H1 (cell line): ENCODE measurements at regions not wholly inside any gene's neighbourhood (a gene's known extent, or its start where the extent isn't known, plus 50 kb on each side); places are given as distances from the start of the nearest gene placed in this dataset.

Source experiments
- CTCF ChIA-PET: fragments of 300-600 bp; sonication (Branson Sonifier 250); formaldehyde crosslinking; loops from one replicate; lab custom pipeline; 2021; ENCODE audit not compliant: partially characterized antibody; lab: Charles Lee
- POLR2A ChIA-PET: fragments of 300-600 bp; sonication (Branson Sonifier 250); formaldehyde crosslinking; loops from one replicate; lab custom pipeline; 2021; ENCODE audit warnings: inconsistent platforms; ENCODE audit not compliant: partially characterized antibody; lab: Charles Lee
- DNase-seq, 2 experiments: peaks; one replicate each; pipeline versions ENCODE4 v3.0.0 to v3.0.0-alpha.2; 2010 to 2022; ENCODE audit warnings: low spot score in 2 of 2, low read depth in 1 of 2, mixed read lengths in 1 of 2
- FAIRE-seq: peaks from 2 replicates; lab custom pipeline; 2011; peaks lifted over from hg19 to GRCh38; lab: Jason Lieb, UNC
- H2AFZ ChIP-seq: 2 replicates; pipeline ENCODE4 v1.8.1; 2012; ENCODE audit warnings: low read length, inconsistent platforms
- H2AK5ac ChIP-seq: 2 replicates; pipeline ENCODE4 v1.6.1; 2013; ENCODE audit warnings: low read depth, low read length
- H2BK120ac ChIP-seq: replicated peaks from 2 replicates; pipeline ENCODE3; 2013; ENCODE audit warnings: low read depth, low read length, inconsistent platforms
- H2BK12ac ChIP-seq: 2 replicates; pipeline ENCODE4 v1.6.1; 2013; ENCODE audit warnings: low read depth, low read length
- H2BK15ac ChIP-seq: 2 replicates; pipeline ENCODE4 v1.6.1; 2013; ENCODE audit warnings: low read length
- H2BK20ac ChIP-seq: 2 replicates; pipeline ENCODE4 v1.6.1; 2013; ENCODE audit warnings: low read length
- H2BK5ac ChIP-seq: 2 replicates; pipeline ENCODE4 v1.6.1; 2013; ENCODE audit warnings: low read depth, low read length
- H3K14ac ChIP-seq: 2 replicates; pipeline ENCODE4 v1.6.1; 2013; ENCODE audit warnings: inconsistent platforms; ENCODE audit not compliant: insufficient read length
- H3K18ac ChIP-seq: 2 replicates; pipeline ENCODE4 v1.6.1; 2013; ENCODE audit warnings: low read length; ENCODE audit errors: extremely low read depth
- H3K23ac ChIP-seq: 2 replicates; pipeline ENCODE4 v1.6.1; 2013; ENCODE audit warnings: inconsistent platforms; ENCODE audit not compliant: insufficient read length
- H3K23me2 ChIP-seq: 2 replicates; pipeline ENCODE4 v1.6.1; 2013; ENCODE audit warnings: low read depth, low read length
- H3K27ac ChIP-seq: 2 replicates; pipeline ENCODE4 v1.6.1; 2011; ENCODE audit warnings: low read depth, low read length, inconsistent platforms
- H3K27me3 ChIP-seq, 4 experiments: replicated peaks in 1 of 4; 1 replicate in 1 of 4; 2 replicates in 3 of 4; pipeline versions ENCODE4 v1.6.1 to v1.8.1; 2011 to 2013; ENCODE audit warnings: low read length in 3 of 4, mild to moderate bottlenecking in 3 of 4, inconsistent platforms in 2 of 4, mixed read lengths in 2 of 4, moderate library complexity in 1 of 4; ENCODE audit not compliant: control insufficient read depth in 3 of 4, insufficient read depth in 3 of 4; ENCODE audit errors: extremely low read depth in 1 of 4
- H3K36me3 ChIP-seq, 4 experiments: 2 replicates each; pipeline versions ENCODE4 v1.6.1 to v1.8.1; 2011 to 2013; ENCODE audit warnings: mild to moderate bottlenecking in 4 of 4, low read length in 3 of 4, moderate library complexity in 2 of 4, control low read depth in 1 of 4, inconsistent platforms in 1 of 4; ENCODE audit not compliant: insufficient read depth in 4 of 4, control insufficient read depth in 2 of 4
- H3K4ac ChIP-seq: replicated peaks from 2 replicates; pipeline ENCODE3; 2013; ENCODE audit warnings: low read length, low read depth, mixed read lengths, inconsistent platforms; ENCODE audit not compliant: insufficient read length
- H3K4me1 ChIP-seq, 4 experiments: replicated peaks in 1 of 4; 1 replicate in 1 of 4; 2 replicates in 3 of 4; pipeline versions ENCODE4 v1.6.1 to v1.8.1; 2011 to 2013; ENCODE audit warnings: low read length in 3 of 4, inconsistent platforms in 2 of 4, mixed read lengths in 1 of 4; ENCODE audit not compliant: insufficient read depth in 4 of 4, control insufficient read depth in 3 of 4
- H3K4me2 ChIP-seq, 2 experiments: 2 replicates each; pipeline versions ENCODE4 v1.6.1 to v1.8.1; 2011 to 2013; ENCODE audit warnings: low read depth in 2 of 2, low read length in 2 of 2, control low read depth in 1 of 2, inconsistent platforms in 1 of 2, mild to moderate bottlenecking in 1 of 2; ENCODE audit not compliant: insufficient read depth in 1 of 2
- H3K4me3 ChIP-seq, 4 experiments: fragments of 200-600, 300-600 bp in 1 of 4; sonication (generic), shearing (Covaris generic), sonication (Bioruptor Twin) in 1 of 4; 2 replicates each; pipeline versions ENCODE4 v1.5.1 to v1.8.1; 2011 to 2016; ENCODE audit warnings: low read length in 4 of 4, low read depth in 3 of 4, control low read depth in 2 of 4, inconsistent platforms in 2 of 4, mild to moderate bottlenecking in 2 of 4, mixed read lengths in 1 of 4, moderate library complexity in 1 of 4; ENCODE audit not compliant: insufficient read depth in 2 of 4; ENCODE audit errors: extremely low read depth in 1 of 4
- H3K56ac ChIP-seq: replicated peaks from 2 replicates; pipeline ENCODE3; 2013; ENCODE audit warnings: low read depth, mild to moderate bottlenecking, mixed read lengths, low read length, inconsistent platforms; ENCODE audit not compliant: insufficient read length
- H3K79me1 ChIP-seq: 2 replicates; pipeline ENCODE4 v1.6.1; 2013; ENCODE audit warnings: low read depth, low read length, control low read depth
- H3K79me2 ChIP-seq, 2 experiments: 2 replicates each; pipeline versions ENCODE4 v1.6.1 to v1.8.1; 2012 to 2013; ENCODE audit warnings: low read length in 2 of 2, mild to moderate bottlenecking in 2 of 2, inconsistent platforms in 1 of 2; ENCODE audit not compliant: insufficient read depth in 2 of 2, control insufficient read depth in 1 of 2
- H3K9ac ChIP-seq, 4 experiments: replicated peaks in 1 of 4; 1 replicate in 1 of 4; 2 replicates in 3 of 4; pipeline versions ENCODE4 v1.6.1 to v1.8.1; 2011 to 2013; ENCODE audit warnings: low read depth in 3 of 4, low read length in 3 of 4, control low read depth in 2 of 4, mild to moderate bottlenecking in 2 of 4, moderate library complexity in 2 of 4, inconsistent platforms in 1 of 4; ENCODE audit errors: extremely low read depth in 1 of 4
- H3K9me3 ChIP-seq, 2 experiments: 2 replicates each; pipeline versions ENCODE4 v1.6.1 to v1.8.1; 2012 to 2013; ENCODE audit warnings: mild to moderate bottlenecking in 2 of 2, moderate library complexity in 2 of 2, control low read depth in 1 of 2, inconsistent platforms in 1 of 2, low read depth in 1 of 2, low read length in 1 of 2, mixed read lengths in 1 of 2; ENCODE audit not compliant: insufficient read depth in 2 of 2
- H4K20me1 ChIP-seq, 2 experiments: replicated peaks in 1 of 2; 2 replicates each; pipeline versions ENCODE3 to v1.8.1; 2011 to 2013; ENCODE audit warnings: inconsistent platforms in 2 of 2, low read length in 2 of 2, mild to moderate bottlenecking in 1 of 2; ENCODE audit not compliant: insufficient read depth in 2 of 2, control insufficient read depth in 1 of 2
- H4K5ac ChIP-seq: 2 replicates; pipeline ENCODE4 v1.6.1; 2013; ENCODE audit warnings: low read length, low read depth, mixed read lengths, inconsistent platforms; ENCODE audit not compliant: insufficient read length
- H4K8ac ChIP-seq: 2 replicates; pipeline ENCODE4 v1.8.0; 2013; ENCODE audit warnings: mild to moderate bottlenecking, moderate library complexity, low read length, inconsistent platforms; ENCODE audit not compliant: insufficient read depth; ENCODE audit errors: extremely low read depth
- H4K91ac ChIP-seq: replicated peaks from 2 replicates; pipeline ENCODE3; 2013; ENCODE audit warnings: low read length, mixed read lengths, inconsistent platforms; ENCODE audit not compliant: insufficient read length
- CBX8 ChIP-seq: fragments of 300-800, 300-1000 bp; sonication (generic); IDR thresholded peaks from 2 replicates; pipeline ENCODE4 v1.7.1; 2016; ENCODE audit warnings: low read depth, low read length, borderline replicate concordance
- CHD1 ChIP-seq: IDR thresholded peaks from 2 replicates; pipeline ENCODE4 v1.6.1; 2012; ENCODE audit warnings: low read depth, low read length, improper control_type of control experiment
- HDAC2 ChIP-seq, 2 experiments: fragments of 300-600 bp in 1 of 2; sonication (generic) in 1 of 2; IDR thresholded peaks; 2 replicates each; pipeline ENCODE4 v1.6.1; 2011 to 2012; ENCODE audit warnings: low read depth in 2 of 2, low read length in 2 of 2, mild to moderate bottlenecking in 2 of 2, moderate library complexity in 2 of 2, borderline replicate concordance in 1 of 2, inconsistent platforms in 1 of 2
- MAFK ChIP-seq: IDR thresholded peaks from 2 replicates; pipeline ENCODE4 v1.6.1; 2012; ENCODE audit warnings: low read depth, mild to moderate bottlenecking, improper control_type of control experiment, low read length
- RBBP5 ChIP-seq: IDR thresholded peaks from 2 replicates; pipeline ENCODE4 v1.7.1; 2012; ENCODE audit warnings: low read depth, mild to moderate bottlenecking, inconsistent platforms, low read length, moderate library complexity, borderline replicate concordance
- SP1 ChIP-seq: IDR thresholded peaks from 2 replicates; pipeline ENCODE4 v1.6.1; 2011; ENCODE audit warnings: low read depth, low read length
- SP2 ChIP-seq: IDR thresholded peaks from 2 replicates; pipeline ENCODE4 v1.6.1; 2012; ENCODE audit warnings: mild to moderate bottlenecking, low read length, inconsistent platforms
- SP4 ChIP-seq: IDR thresholded peaks from 2 replicates; pipeline ENCODE4 v1.6.1; 2012; ENCODE audit warnings: low read length, inconsistent platforms
- TEAD4 ChIP-seq: IDR thresholded peaks from 2 replicates; pipeline ENCODE4 v1.6.1; 2012; ENCODE audit warnings: low read depth, low read length, inconsistent platforms, mixed read lengths
- WGBS, 2 experiments: shearing (Covaris generic) in 1 of 2; methylation state at CpG; one replicate each; pipeline versions ENCODE4 v1.1.6 to v1.1.7; 2013 to 2015; ENCODE audit warnings: low lambda C conversion rate in 2 of 2, mixed read lengths in 2 of 2, inconsistent platforms in 1 of 2, low coverage in 1 of 2, missing lambda C conversion rate in 1 of 2; ENCODE audit not compliant: insufficient replicate concordance in 2 of 2, insufficient coverage in 1 of 2, insufficient read length in 1 of 2; ENCODE audit errors: extremely low coverage in 1 of 2, missing lambda C conversion rate in 1 of 2; 5-methylcytosine and 5-hydroxymethylcytosine counted together

DNA sequence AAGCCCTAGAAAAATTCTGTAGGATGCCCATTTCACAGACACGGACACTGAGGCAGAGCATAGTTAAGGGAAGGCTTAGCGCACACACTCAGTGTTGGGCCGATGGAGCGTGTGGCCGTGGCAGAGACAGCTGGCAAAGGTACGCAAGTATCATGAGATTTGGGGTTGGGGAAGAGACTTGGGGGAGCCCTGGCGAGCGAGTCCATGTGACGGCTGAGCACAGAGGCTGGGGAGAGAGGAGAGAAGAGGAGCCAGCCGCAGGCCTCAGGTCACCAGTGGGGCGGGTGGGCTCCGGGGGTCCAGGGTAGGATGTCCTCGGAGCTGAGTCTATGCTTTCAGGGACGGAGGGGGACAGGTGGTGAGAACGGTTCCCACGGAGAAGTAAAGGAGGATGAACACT lies 311.3 kb downstream of the CTTN start:
- H3K27ac ChIP-seq = no peak overlapping the region
- no peak overlapping the region for H3K18ac ChIP-seq
- H3K23ac ChIP-seq = no peak overlapping the region
- H4K8ac ChIP-seq = no peak overlapping the region
- H3K36me3 ChIP-seq = no peaks in the 10 kb centered on the region
- H2BK12ac ChIP-seq = no peak overlapping the region
- H3K9ac ChIP-seq = no peak overlapping the region
- no peak overlapping the region for H2BK5ac ChIP-seq
- H3K23me2 ChIP-seq = no peaks in the 10 kb centered on the region
- no peak for TF ChIP-seq SP1
- TF ChIP-seq MAFK = no peak
- no peak for TF ChIP-seq CHD1
- no peak for TF ChIP-seq CBX8
- TF ChIP-seq SP2 = no peak
- no peak for TF ChIP-seq RBBP5
- no peak for TF ChIP-seq SP4
- no peak for TF ChIP-seq TEAD4
- TF ChIP-seq HDAC2 (IDR thresholded peaks at IDR 0.05; ENCODE audit: borderline replicate concordance in 1 of 2, low read depth in 2 of 2, low read length in 2 of 2) = no peak
- H3K27me3 ChIP-seq = no peaks in the 10 kb centered on the region
- no peaks in the 10 kb centered on the region for H3K79me2 ChIP-seq
- H2AK5ac ChIP-seq = no peak overlapping the region
- CTCF ChIA-PET = interaction anchor here (2.1 kb wide), 1 partner anchor 10 kb away, joined by 5 read pairs; no protein-coding TSS in a partner anchor
- peaks cover 2% of the 10 kb centered on the region; the same call in 1 of the 2 replicates for H3K79me1 ChIP-seq
- H3K4me3 ChIP-seq = no peak overlapping the region
- H3K56ac ChIP-seq = no peak overlapping the region
- FAIRE-seq (no peak), DNase-seq (no peak)
- H3K4me1 ChIP-seq = peaks cover 0 to 18% (median 7%) of the 10 kb centered on the region in 4 experiments; a peak in 6 of 7 replicates
- POLR2A ChIA-PET = no interaction called here
- no peak overlapping the region for H3K14ac ChIP-seq
- 86% methylated on average over 13 of the region's 16 CpGs; no CpG with 5 or more reads in 1 of the 2 experiments for WGBS, 2 experiments
- H2BK120ac ChIP-seq = no peak overlapping the region
- H3K9me3 ChIP-seq = peaks cover 0 to 4% of the 10 kb centered on the region in 2 experiments; a peak in 2 of 4 replicates
- H4K20me1 ChIP-seq = peaks cover 0 to 1% of the 10 kb centered on the region in 2 experiments
- H2BK20ac ChIP-seq = no peak overlapping the region
- no peak overlapping the region for H3K4ac ChIP-seq
- no peak overlapping the region for H4K5ac ChIP-seq
- H4K91ac ChIP-seq = no peak overlapping the region
- no peak overlapping the region for H2AFZ ChIP-seq
- H2BK15ac ChIP-seq = no peak overlapping the region
- H3K4me2 ChIP-seq = no peak overlapping the region
